ENCODE measurements at regions not wholly inside any gene's neighbourhood (a gene's known extent, or its start where the extent isn't known, plus 50 kb on each side); places are given as distances from the start of the nearest gene placed in this dataset.

DNA sequence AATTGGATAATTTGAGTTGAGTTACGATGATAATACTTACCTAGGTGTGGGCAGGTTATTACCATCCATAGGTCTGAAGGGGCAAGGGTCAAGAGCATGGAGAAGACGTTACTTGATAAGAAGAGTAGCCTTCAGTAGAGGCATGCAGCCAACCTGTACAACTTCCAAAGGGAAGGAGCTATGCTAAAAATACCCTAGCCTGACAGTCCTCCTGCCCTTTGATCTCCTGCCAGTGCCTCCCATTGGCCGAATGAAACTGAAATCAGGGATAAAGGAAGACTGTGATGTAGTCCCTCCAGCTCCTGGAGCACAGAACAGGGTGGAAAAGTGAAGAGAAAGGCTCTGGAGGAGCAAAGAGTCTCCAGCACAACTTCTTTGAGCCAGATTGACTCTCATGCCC lies 487.4 kb downstream of the ADCYAP1 start:
- H3K27ac ChIP-seq: peak overlapping the region; percentile 92
- TF ChIP-seq, protein P1, sequence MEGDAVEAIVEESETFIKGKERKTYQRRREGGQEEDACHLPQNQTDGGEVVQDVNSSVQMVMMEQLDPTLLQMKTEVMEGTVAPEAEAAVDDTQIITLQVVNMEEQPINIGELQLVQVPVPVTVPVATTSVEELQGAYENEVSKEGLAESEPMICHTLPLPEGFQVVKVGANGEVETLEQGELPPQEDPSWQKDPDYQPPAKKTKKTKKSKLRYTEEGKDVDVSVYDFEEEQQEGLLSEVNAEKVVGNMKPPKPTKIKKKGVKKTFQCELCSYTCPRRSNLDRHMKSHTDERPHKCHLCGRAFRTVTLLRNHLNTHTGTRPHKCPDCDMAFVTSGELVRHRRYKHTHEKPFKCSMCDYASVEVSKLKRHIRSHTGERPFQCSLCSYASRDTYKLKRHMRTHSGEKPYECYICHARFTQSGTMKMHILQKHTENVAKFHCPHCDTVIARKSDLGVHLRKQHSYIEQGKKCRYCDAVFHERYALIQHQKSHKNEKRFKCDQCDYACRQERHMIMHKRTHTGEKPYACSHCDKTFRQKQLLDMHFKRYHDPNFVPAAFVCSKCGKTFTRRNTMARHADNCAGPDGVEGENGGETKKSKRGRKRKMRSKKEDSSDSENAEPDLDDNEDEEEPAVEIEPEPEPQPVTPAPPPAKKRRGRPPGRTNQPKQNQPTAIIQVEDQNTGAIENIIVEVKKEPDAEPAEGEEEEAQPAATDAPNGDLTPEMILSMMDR (IDR thresholded peaks at IDR 0.05): no peak
- TF ChIP-seq ZFX (IDR thresholded peaks at IDR 0.05; ENCODE audit: borderline replicate concordance): no peak

DNA sequence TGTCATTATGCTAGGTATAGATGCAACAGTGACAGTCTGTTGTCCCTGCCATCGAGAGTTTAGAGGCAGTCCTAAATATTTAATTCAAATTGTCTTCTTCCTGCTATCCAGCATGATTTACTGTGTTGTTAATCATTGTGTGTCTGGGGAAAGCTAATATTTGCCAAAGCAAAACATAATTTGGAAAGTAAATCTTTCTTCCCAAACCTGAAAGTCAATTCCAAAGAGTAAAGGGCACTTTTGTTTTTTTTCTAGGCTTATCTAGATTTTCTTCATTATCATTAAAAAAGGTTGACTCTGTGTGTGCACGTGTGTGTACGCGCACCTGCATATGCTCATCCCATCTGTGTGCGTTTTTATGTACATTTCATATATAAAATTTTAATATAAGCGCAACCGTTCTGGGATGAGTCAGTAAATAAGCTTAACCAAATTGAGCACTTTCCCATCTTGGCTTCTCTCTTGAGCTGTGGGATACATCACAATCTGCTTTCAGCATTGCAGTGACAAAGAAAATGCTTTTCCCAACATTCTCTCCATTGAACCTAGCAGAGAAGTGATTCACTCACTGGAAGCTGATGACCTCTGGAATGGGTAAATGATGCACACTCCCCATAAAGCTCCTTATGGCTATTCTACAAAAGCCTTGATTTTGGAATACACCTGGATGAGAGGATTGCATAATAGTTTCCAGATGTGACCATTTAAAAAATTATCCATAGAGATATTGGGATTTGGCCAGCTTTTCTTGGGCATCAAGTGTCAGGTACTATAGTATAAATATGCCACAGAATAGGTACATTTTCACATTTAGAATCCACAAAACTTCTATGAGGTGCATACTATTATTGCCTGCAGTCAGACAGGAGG lies 488.4 kb downstream of the ADCYAP1 start:
- H3K27ac ChIP-seq: peak overlapping the region; percentile 92
- TF ChIP-seq, protein P1 (IDR thresholded peaks at IDR 0.05): no peak
- no peak for TF ChIP-seq ZFX (IDR thresholded peaks at IDR 0.05; ENCODE audit: borderline replicate concordance)

DNA sequence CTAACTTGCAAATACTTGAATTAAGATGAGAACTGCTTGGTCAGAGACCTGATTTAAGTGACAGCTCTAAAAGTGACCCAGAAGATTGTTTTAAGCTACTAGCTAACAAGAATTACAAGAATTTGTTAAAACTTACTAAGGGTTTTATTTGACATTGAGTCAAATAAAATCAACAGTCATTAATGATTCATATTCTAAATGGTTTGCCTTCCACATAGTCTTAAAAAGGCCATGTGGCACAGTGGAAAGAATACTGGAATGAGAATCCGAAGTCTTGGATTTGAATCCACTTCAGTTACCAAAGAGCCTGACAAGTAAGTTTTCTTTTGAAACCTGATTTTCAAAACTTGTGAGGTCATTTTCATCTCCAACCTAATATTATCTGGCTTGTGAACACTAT lies 489.3 kb downstream of the ADCYAP1 start:
- H3K27ac ChIP-seq: peak overlapping the region; percentile 92

DNA sequence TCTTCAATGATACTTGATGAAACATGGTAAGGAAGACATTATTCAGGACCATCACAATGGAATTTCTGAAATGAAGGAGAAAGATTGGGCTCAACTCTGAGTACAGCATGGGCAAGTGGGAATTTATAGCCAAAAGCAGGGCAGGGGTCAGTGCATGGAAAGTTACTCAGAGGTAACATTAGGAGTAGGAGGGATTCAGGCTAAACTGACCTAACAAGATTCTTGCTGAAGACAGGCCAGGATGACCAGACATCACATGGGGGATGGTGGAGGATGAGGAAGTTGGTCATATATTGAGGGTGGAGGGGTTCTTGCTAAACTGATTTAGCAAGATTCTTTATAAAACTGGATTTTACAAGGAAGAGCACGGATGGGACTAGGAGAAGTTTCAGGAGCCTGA lies 489.8 kb downstream of the ADCYAP1 start:
- peak overlapping the region; percentile 92 for H3K27ac ChIP-seq
- no peak for TF ChIP-seq ZFX (IDR thresholded peaks at IDR 0.05; ENCODE audit: borderline replicate concordance)
- TF ChIP-seq, protein P1 (IDR thresholded peaks at IDR 0.05): no peak

More for the DNA sequence above, 489.3 kb downstream of the ADCYAP1 start:
- TF ChIP-seq ZFX (IDR thresholded peaks at IDR 0.05; ENCODE audit: borderline replicate concordance): no peak
- TF ChIP-seq, protein P1 (IDR thresholded peaks at IDR 0.05): no peak

DNA sequence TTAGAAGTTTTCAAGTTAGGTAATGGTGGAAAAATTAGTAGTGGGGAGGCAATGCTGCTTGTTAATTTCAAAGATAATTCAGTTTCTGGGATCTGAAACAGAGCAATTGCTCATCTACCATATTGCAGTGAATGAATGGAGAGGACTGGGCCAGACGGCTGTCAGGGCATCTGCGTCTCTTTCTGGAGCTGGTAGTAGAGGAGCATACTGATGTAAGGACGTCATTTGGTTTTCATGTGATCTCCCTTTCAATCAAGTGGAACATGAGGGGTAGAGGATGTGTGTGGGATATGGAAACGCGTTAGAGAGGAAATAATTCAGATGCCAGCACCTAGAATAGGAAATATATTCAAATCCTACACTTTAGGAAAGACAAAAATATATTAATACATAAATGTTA lies 490.3 kb downstream of the ADCYAP1 start:
- TF ChIP-seq, protein P1 (IDR thresholded peaks at IDR 0.05): no peak
- no peak for TF ChIP-seq ZFX (IDR thresholded peaks at IDR 0.05; ENCODE audit: borderline replicate concordance)
- no peak overlapping the region; the same call in 1 of the 2 replicates for H3K27ac ChIP-seq

DNA sequence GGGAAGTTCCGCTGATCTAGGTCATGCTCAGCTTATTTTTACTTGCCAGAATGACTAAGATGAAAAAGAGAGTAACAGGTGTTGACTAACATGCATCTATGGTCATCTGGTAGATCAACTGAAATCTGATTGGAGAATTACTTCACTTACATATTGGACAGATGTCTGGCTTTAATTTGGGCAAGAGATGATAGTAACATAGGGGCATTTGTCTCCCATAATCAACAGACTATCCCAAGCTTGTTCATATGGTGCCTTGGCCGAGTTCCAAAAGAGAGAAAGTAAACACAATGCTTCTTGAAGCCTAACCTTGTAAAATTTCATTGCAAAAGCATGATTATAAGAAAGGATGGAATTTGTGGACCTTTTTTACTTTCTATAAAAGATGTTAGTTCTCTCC lies 503.7 kb downstream of the ADCYAP1 start:
- peak overlapping the region; percentile 22; the same call in 1 of the 2 replicates for H3K27ac ChIP-seq
- TF ChIP-seq, protein P1 (IDR thresholded peaks at IDR 0.05): no peak
- no peak for TF ChIP-seq ZFX (IDR thresholded peaks at IDR 0.05; ENCODE audit: borderline replicate concordance)

DNA sequence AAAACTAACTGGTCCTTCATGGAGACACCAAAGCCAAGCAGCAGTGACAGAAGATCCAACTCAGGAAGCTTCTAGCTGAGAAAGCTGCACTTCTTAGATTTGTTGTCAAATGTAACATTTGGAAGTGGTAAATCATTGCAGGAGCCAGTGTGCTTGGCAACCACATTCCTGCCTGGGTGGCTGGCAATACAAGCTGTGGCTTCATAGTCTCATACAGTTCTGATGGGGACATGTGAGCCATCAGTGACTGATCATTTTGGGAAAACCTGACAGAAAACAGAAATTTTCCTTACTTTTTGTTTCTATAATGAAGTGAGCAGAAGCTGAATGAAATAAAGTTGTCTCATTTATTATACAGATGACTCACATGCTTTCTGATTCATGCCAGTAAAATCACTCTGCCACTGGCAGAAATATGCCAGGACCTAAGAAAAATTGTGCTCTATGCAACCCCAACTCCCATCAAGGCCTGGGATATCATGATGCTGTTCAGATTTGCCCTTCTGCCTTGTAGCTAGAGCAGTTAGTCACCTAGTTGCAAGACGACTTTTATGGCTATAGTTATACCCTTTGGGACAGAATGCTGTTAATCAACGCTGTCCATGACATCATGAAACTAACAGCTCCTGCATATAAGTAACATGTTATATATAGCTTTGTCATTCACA lies 508.1 kb downstream of the ADCYAP1 start:
- no peak for TF ChIP-seq ZFX (IDR thresholded peaks at IDR 0.05; ENCODE audit: borderline replicate concordance)
- TF ChIP-seq, protein P1 (IDR thresholded peaks at IDR 0.05): no peak
- H3K27ac ChIP-seq: no peak overlapping the region

Measured in 22Rv1 (cell line).